ENCODE measurements at regions not wholly inside any gene's neighbourhood (a gene's known extent, or its start where the extent isn't known, plus 50 kb on each side); places are given as distances from the start of the nearest gene placed in this dataset.

DNA sequence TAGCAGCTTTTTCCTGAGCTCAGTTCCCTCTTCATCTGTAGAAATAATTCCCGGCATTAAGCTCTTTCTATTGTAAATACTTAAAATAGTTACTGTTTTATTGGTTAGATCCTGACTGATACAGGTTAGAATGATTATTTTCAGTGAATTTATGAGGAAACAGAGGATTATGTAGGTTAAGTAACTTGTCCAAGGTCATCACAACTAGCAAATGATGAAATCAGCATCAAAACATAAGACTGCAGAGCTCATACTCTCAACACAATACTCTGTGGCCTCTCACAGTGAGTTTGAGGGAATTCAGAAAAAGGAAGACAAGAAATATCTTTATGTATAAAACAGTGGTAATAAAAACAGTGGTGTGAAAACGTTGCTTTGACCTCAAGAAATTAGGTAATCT is 113.2 kb upstream of the DLX2 start:
- POLR2A ChIA-PET: interaction anchor here (0.9 to 11.4 kb wide), 14 partner anchors 8 to 692 kb away, joined by 3 to 220 read pairs (median 6); no protein-coding TSS in a partner anchor

DNA sequence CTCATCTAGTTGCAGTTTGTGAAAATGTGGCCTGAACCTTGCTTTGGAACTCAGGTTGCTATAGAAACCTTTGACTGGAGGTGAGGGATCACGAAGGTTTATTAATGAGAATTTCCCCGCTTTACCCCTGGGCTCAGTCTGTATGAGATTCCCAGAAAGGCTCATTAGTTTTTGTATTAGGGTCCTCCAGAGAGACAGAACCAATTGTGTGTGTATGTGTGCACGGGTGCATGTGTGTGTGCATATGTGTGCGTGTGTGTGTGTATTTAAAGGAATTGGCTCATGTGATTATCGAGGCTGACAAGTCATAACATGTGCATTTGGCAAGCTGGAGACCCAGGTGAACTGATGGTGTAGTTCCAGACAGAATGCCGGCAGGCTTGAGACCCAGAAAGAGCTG is 113.8 kb upstream of the DLX2 start:
- POLR2A ChIA-PET: interaction anchor here (0.9 to 11.4 kb wide), 14 partner anchors 8 to 692 kb away, joined by 3 to 220 read pairs (median 6); no protein-coding TSS in a partner anchor
- peaks cover 20% of the 10 kb centered on the region for H3K4me1 Mint-ChIP-seq (ENCODE audit: insufficient read depth, unreplicated experiment)
- no peak overlapping the region for H3K27ac Mint-ChIP-seq (ENCODE audit: low read depth, unreplicated experiment)
- DNase-seq (ENCODE audit: unreplicated experiment): no peak
- BruUV-seq (replicated peaks): no TSS peak
- TF ChIP-seq, protein P1, sequence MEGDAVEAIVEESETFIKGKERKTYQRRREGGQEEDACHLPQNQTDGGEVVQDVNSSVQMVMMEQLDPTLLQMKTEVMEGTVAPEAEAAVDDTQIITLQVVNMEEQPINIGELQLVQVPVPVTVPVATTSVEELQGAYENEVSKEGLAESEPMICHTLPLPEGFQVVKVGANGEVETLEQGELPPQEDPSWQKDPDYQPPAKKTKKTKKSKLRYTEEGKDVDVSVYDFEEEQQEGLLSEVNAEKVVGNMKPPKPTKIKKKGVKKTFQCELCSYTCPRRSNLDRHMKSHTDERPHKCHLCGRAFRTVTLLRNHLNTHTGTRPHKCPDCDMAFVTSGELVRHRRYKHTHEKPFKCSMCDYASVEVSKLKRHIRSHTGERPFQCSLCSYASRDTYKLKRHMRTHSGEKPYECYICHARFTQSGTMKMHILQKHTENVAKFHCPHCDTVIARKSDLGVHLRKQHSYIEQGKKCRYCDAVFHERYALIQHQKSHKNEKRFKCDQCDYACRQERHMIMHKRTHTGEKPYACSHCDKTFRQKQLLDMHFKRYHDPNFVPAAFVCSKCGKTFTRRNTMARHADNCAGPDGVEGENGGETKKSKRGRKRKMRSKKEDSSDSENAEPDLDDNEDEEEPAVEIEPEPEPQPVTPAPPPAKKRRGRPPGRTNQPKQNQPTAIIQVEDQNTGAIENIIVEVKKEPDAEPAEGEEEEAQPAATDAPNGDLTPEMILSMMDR (IDR thresholded peaks at IDR 0.05; ENCODE audit: unreplicated experiment): no peak
- intact Hi-C loops (cut with micrococcal nuclease): no loop called here
- H3K9me3 Mint-ChIP-seq (ENCODE audit: unreplicated experiment): no peaks in the 10 kb centered on the region
- no peaks in the 10 kb centered on the region for H3K27me3 Mint-ChIP-seq (ENCODE audit: insufficient read depth, unreplicated experiment)
- CTCF ChIA-PET: interaction anchor here (0.7 to 5.3 kb wide), 4 partner anchors 11 to 37 kb away, joined by 3 to 31 read pairs (median 4); no protein-coding TSS in a partner anchor
- no peak overlapping the region for H3K4me3 Mint-ChIP-seq (ENCODE audit: unreplicated experiment)
- H3K36me3 Mint-ChIP-seq (ENCODE audit: insufficient read depth, unreplicated experiment): no peaks in the 10 kb centered on the region

More for the DNA sequence above, 113.2 kb upstream of the DLX2 start:
- TF ChIP-seq, protein P1 (IDR thresholded peaks at IDR 0.05; ENCODE audit: unreplicated experiment): no peak
- Mint-ChIP-seq H3K36me3 (ENCODE audit: insufficient read depth, unreplicated experiment) (no peaks in the 10 kb centered on the region), H3K27me3 (ENCODE audit: insufficient read depth, unreplicated experiment) (no peaks in the 10 kb centered on the region), H3K27ac (ENCODE audit: low read depth, unreplicated experiment) (no peak overlapping the region), H3K4me3 (ENCODE audit: unreplicated experiment) (no peak overlapping the region), H3K4me1 (ENCODE audit: insufficient read depth, unreplicated experiment) (peaks cover 20% of the 10 kb centered on the region), H3K9me3 (ENCODE audit: unreplicated experiment) (no peaks in the 10 kb centered on the region)
- CTCF ChIA-PET: interaction anchor here (0.6 to 5.3 kb wide), 4 partner anchors 11 to 45 kb away, joined by 3 to 31 read pairs (median 4); no protein-coding TSS in a partner anchor
- DNase-seq (ENCODE audit: unreplicated experiment): no peak
- intact Hi-C loops (cut with micrococcal nuclease): no loop called here
- BruUV-seq (replicated peaks): no TSS peak

DNA sequence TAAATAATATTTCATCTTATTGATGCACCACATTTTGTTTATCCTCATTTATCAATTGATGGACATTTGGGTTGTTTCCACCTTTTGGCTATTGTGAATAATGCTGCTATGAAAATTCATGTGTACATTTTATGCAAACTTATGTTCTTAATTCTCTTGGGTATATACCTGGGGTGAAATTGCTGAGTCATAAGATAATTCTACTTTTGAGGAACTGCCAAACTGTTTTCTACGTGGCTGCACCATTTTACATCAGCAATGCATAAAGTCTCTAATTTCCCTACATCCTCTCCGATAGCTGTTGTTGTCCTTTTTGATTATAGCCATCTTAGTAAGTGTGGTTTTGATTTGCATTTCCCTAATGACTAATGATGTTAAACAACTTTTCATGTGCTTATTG is 116.5 kb upstream of the DLX2 start:
- BruUV-seq (replicated peaks): no TSS peak
- H3K4me1 Mint-ChIP-seq (ENCODE audit: insufficient read depth, unreplicated experiment): peaks cover 17% of the 10 kb centered on the region
- no peaks in the 10 kb centered on the region for H3K36me3 Mint-ChIP-seq (ENCODE audit: insufficient read depth, unreplicated experiment)
- H3K27me3 Mint-ChIP-seq (ENCODE audit: insufficient read depth, unreplicated experiment): no peaks in the 10 kb centered on the region
- H3K9me3 Mint-ChIP-seq (ENCODE audit: unreplicated experiment): no peaks in the 10 kb centered on the region
- ChIA-PET CTCF (interaction anchor here (1.1 to 5.3 kb wide), 6 partner anchors 8 to 243 kb away, joined by 3 to 31 read pairs (median 5); no protein-coding TSS in a partner anchor), POLR2A (interaction anchor here (0.8 to 4.6 kb wide), 11 partner anchors 10 to 208 kb away, joined by 3 to 31 read pairs (median 4); partner anchors contain the start of gene ITGA6)
- H3K27ac Mint-ChIP-seq (ENCODE audit: low read depth, unreplicated experiment): no peak overlapping the region
- DNase-seq (ENCODE audit: unreplicated experiment): no peak
- TF ChIP-seq, protein P1 (IDR thresholded peaks at IDR 0.05; ENCODE audit: unreplicated experiment): no peak
- intact Hi-C loops (cut with micrococcal nuclease): no loop called here
- H3K4me3 Mint-ChIP-seq (ENCODE audit: unreplicated experiment): no peak overlapping the region

DNA sequence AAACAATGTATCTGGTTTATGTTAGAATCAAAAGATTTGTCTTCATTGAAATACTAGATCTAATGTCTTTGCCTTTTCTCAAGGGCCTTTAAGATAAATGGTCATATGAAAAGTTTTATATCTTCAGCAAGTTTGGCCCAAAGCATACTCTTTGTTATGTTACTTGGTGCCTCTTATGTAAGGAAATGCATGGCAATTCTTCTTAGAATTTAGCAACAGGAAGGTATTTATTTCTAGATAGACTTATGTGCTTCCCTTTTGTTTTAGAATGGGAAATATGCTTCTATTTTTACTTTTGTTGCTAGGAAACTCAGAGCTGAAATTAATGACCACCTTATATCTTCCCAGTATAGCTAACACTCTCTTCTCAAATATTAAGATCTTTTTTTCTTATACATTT is 117.4 kb upstream of the DLX2 start:
- Mint-ChIP-seq H3K4me3 (ENCODE audit: unreplicated experiment) (no peak overlapping the region), H3K36me3 (ENCODE audit: insufficient read depth, unreplicated experiment) (no peaks in the 10 kb centered on the region), H3K4me1 (ENCODE audit: insufficient read depth, unreplicated experiment) (peaks cover 15% of the 10 kb centered on the region), H3K9me3 (ENCODE audit: unreplicated experiment) (no peaks in the 10 kb centered on the region), H3K27me3 (ENCODE audit: insufficient read depth, unreplicated experiment) (no peaks in the 10 kb centered on the region), H3K27ac (ENCODE audit: low read depth, unreplicated experiment) (no peak overlapping the region)
- POLR2A ChIA-PET: interaction anchor here (0.8 to 4.6 kb wide), 12 partner anchors 10 to 208 kb away, joined by 3 to 31 read pairs (median 4); partner anchors contain the start of gene ITGA6
- no peak for DNase-seq (ENCODE audit: unreplicated experiment)
- no TSS peak for BruUV-seq (replicated peaks)
- intact Hi-C loops (cut with micrococcal nuclease): no loop called here
- CTCF ChIA-PET: interaction anchor here (1.1 to 5.3 kb wide), 4 partner anchors 7 to 242 kb away, joined by 3 to 31 read pairs (median 6); no protein-coding TSS in a partner anchor
- TF ChIP-seq, protein P1 (IDR thresholded peaks at IDR 0.05; ENCODE audit: unreplicated experiment): no peak

Measured in MCF 10A (cell line).